HEK293 (cell line): ENCODE measurements at regions not wholly inside any gene's neighbourhood (a gene's known extent, or its start where the extent isn't known, plus 50 kb on each side); places are given as distances from the start of the nearest gene placed in this dataset.

Source experiments
- CTCF ChIA-PET: fragments of 350-600 bp; formaldehyde crosslinking; extraction: SDS; loops from one replicate; lab custom pipeline; 2021; ENCODE audit warnings: antibody characterized with exemption; lab: Yijun Ruan, JAX
- POLR2A ChIA-PET: fragments of 300-600 bp; formaldehyde crosslinking; extraction: SDS; loops from one replicate; lab custom pipeline; 2020; ENCODE audit warnings: antibody characterized with exemption, inconsistent platforms; lab: Yijun Ruan, JAX
- H3K27ac ChIP-seq: fragments of 200-500 bp; sonication (Bioruptor generic); 2 replicates; pipeline ENCODE4 v1.5.1; 2014; ENCODE audit warnings: low read depth, low read length, control low read depth, inconsistent platforms; ENCODE audit errors: extremely low read depth
- H3K36me3 ChIP-seq, 2 experiments: fragments of 200-500 bp in 1 of 2; sonication (Bioruptor generic) in 1 of 2; 1 replicate in 1 of 2; 2 replicates in 1 of 2; pipeline ENCODE4 v1.5.1; 2014 to 2017; ENCODE audit warnings: inconsistent platforms in 2 of 2, low read length in 2 of 2; ENCODE audit not compliant: control insufficient read depth in 2 of 2, insufficient read depth in 1 of 2
- H3K4me1 ChIP-seq: fragments of 200-500 bp; sonication (Bioruptor generic); 2 replicates; pipeline ENCODE4 v1.5.1; 2014; ENCODE audit warnings: mild to moderate bottlenecking, low read length, inconsistent platforms; ENCODE audit not compliant: control insufficient read depth, insufficient read depth
- H3K4me3 ChIP-seq: 2 replicates; pipeline ENCODE4 v1.5.1; 2011; ENCODE audit warnings: low read depth, mild to moderate bottlenecking, control low read depth, low read length, moderate library complexity
- H3K9me3 ChIP-seq: fragments of 200-500 bp; sonication (Bioruptor generic); 2 replicates; pipeline ENCODE4 v1.5.1; 2014; ENCODE audit warnings: low read depth, low read length, inconsistent platforms; ENCODE audit not compliant: control insufficient read depth, insufficient read depth
- HOXC10 ChIP-seq: sonication (generic); formaldehyde crosslinking; IDR thresholded peaks from 2 replicates; pipeline ENCODE4 v1.8.1; 2023; ENCODE audit warnings: mild to moderate bottlenecking, missing genetic modification reagents
- MZF1 ChIP-seq: fragments of 450-650 bp; formaldehyde crosslinking; IDR thresholded peaks from 2 replicates; pipeline ENCODE4 v1.5.1; 2017; ENCODE audit warnings: missing biosample characterization, missing genetic modification characterization, borderline replicate concordance
- OSR2 ChIP-seq: fragments of 450-650 bp; formaldehyde crosslinking; IDR thresholded peaks from 2 replicates; pipeline ENCODE4 v1.5.1; 2016; ENCODE audit warnings: missing biosample characterization, missing genetic modification characterization
- SP3 ChIP-seq: fragments of 450-650 bp; formaldehyde crosslinking; IDR thresholded peaks from 2 replicates; pipeline ENCODE4 v1.5.1; 2016; ENCODE audit warnings: missing biosample characterization, missing genetic modification characterization
- YY1 ChIP-seq: fragments of 450-650 bp; formaldehyde crosslinking; IDR thresholded peaks from 2 replicates; pipeline ENCODE4 v1.5.1; 2018; ENCODE audit warnings: missing biosample characterization, missing genetic modification characterization
- ZNF138 ChIP-seq: fragments of 450-650 bp; formaldehyde crosslinking; IDR thresholded peaks from 2 replicates; pipeline ENCODE4 v1.5.1; 2016; ENCODE audit warnings: missing biosample characterization, missing genetic modification characterization, borderline replicate concordance
- ZNF184 ChIP-seq: fragments of 450-650 bp; IDR thresholded peaks from 2 replicates; pipeline ENCODE4 v1.5.1; 2018; ENCODE audit warnings: missing biosample characterization, mild to moderate bottlenecking, missing genetic modification characterization
- ZNF214 ChIP-seq: fragments of 450-650 bp; formaldehyde crosslinking; IDR thresholded peaks from 2 replicates; pipeline ENCODE4 v1.5.1; 2017; ENCODE audit warnings: missing biosample characterization, mild to moderate bottlenecking, missing genetic modification characterization, borderline replicate concordance
- ZNF266 ChIP-seq: fragments of 450-650 bp; formaldehyde crosslinking; IDR thresholded peaks from 2 replicates; pipeline ENCODE4 v1.5.1; 2016; ENCODE audit warnings: missing biosample characterization, missing genetic modification characterization, low read depth
- ZNF350 ChIP-seq: fragments of 450-650 bp; formaldehyde crosslinking; IDR thresholded peaks from 2 replicates; pipeline ENCODE4 v1.5.0; 2017; ENCODE audit warnings: missing biosample characterization, mild to moderate bottlenecking, missing genetic modification characterization
- ZNF354C ChIP-seq: fragments of 450-650 bp; formaldehyde crosslinking; IDR thresholded peaks from 2 replicates; pipeline ENCODE4 v1.5.1; 2016; ENCODE audit warnings: missing biosample characterization, missing genetic modification characterization, low read depth, borderline replicate concordance
- ZNF548 ChIP-seq: fragments of 450-650 bp; formaldehyde crosslinking; IDR thresholded peaks from 2 replicates; pipeline ENCODE4 v1.5.1; 2016; ENCODE audit warnings: missing biosample characterization, missing genetic modification characterization
- ZNF561 ChIP-seq: fragments of 450-650 bp; IDR thresholded peaks from 2 replicates; pipeline ENCODE4 v1.5.1; 2018; ENCODE audit warnings: missing biosample characterization, missing genetic modification characterization, borderline replicate concordance
- ZNF621 ChIP-seq: fragments of 450-650 bp; formaldehyde crosslinking; IDR thresholded peaks from 2 replicates; pipeline ENCODE4 v1.5.1; 2017; ENCODE audit warnings: missing biosample characterization, missing genetic modification characterization
- ZNF654 ChIP-seq: fragments of 450-650 bp; formaldehyde crosslinking; IDR thresholded peaks from 2 replicates; pipeline ENCODE4 v1.5.1; 2016; ENCODE audit warnings: low read depth, missing biosample characterization, missing genetic modification characterization
- ZNF664 ChIP-seq: fragments of 450-650 bp; formaldehyde crosslinking; IDR thresholded peaks from 2 replicates; pipeline ENCODE4 v1.5.1; 2016; ENCODE audit warnings: missing biosample characterization, missing genetic modification characterization
- ZNF768 ChIP-seq: fragments of 450-650 bp; formaldehyde crosslinking; IDR thresholded peaks from 2 replicates; pipeline ENCODE4 v1.5.1; 2018; ENCODE audit warnings: missing biosample characterization, mild to moderate bottlenecking, missing genetic modification characterization
- ZNF785 ChIP-seq: fragments of 450-650 bp; formaldehyde crosslinking; IDR thresholded peaks from 2 replicates; pipeline ENCODE4 v1.5.1; 2016; ENCODE audit warnings: missing biosample characterization, missing genetic modification characterization
- ZNF837 ChIP-seq: fragments of 450-650 bp; formaldehyde crosslinking; IDR thresholded peaks from 2 replicates; pipeline ENCODE4 v1.5.1; 2016; ENCODE audit warnings: missing biosample characterization, missing genetic modification characterization
- TF ChIP-seq, protein P1 (sequence below): fragments of 450-650 bp; formaldehyde crosslinking; IDR thresholded peaks from 2 replicates; pipeline ENCODE4 v1.5.0; 2017; ENCODE audit warnings: missing biosample characterization, missing genetic modification characterization, borderline replicate concordance
- TF ChIP-seq, protein P2 (sequence below): fragments of 450-650 bp; formaldehyde crosslinking; IDR thresholded peaks from 2 replicates; pipeline ENCODE4 v1.5.1; 2016; ENCODE audit warnings: missing biosample characterization, missing genetic modification characterization
- TF ChIP-seq, protein P3 (sequence below): fragments of 450-650 bp; formaldehyde crosslinking; IDR thresholded peaks from 2 replicates; pipeline ENCODE4 v1.5.1; 2016; ENCODE audit warnings: missing biosample characterization, missing genetic modification characterization

DNA sequence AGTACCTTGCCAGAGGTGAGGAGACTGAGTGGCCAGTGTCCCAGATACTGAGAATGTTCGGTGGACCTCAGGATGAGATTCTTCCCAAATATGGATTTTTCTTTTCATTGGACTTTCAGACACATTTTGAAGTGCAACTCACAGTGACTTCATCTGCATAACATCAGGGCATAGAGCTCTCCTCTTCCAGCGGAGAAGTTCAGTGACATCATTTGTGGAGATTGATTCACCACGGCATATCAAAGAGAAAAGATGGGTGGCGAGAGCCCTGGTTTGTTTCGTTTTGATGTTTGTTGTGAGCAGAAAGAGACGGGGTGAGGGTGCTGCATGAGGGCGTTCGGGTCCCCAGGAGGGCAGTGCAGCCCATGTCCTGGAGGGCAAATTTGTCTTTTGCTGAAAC lies 120.1 kb upstream of the GPR12 start:
- no peaks in the 10 kb centered on the region for H3K36me3 ChIP-seq
- POLR2A ChIA-PET: no interaction called here
- TF ChIP-seq ZNF350 (no peak), ZNF837 (no peak)
- TF ChIP-seq, all 188 proteins: peak for 0
- Histone ChIP-seq H3K27ac (no peak overlapping the region), H3K9me3 (no peaks in the 10 kb centered on the region), H3K4me3 (no peak overlapping the region), H3K4me1 (no peaks in the 10 kb centered on the region)
- CTCF ChIA-PET: interaction anchor here (0.6 to 2.0 kb wide), 3 partner anchors 8 to 170 kb away, joined by 3 to 7 read pairs (median 3); no protein-coding TSS in a partner anchor

DNA sequence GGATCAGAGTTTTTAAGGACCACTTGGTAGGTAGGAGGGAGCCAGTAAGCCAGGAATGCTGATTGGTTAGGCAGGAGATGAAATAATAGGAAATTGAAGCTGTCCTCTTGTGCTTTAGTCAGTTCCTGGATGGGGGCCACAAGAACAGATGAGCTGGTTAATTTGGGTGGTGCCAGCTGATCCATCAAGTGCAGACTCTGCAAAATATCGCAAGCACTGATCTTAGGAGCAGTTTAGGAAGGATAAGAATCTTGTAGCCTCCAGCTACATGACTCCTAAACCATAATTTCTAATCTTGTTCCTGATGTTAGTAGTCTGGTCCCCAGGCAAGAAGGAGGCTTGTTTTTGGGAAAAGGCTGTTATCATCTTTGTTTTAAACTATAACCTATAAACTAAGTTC lies 117.9 kb upstream of the GPR12 start:
- Histone ChIP-seq H3K27ac (no peak overlapping the region), H3K4me1 (no peaks in the 10 kb centered on the region), H3K9me3 (no peaks in the 10 kb centered on the region)
- CTCF ChIA-PET: interaction anchor here (2.6 kb wide), 1 partner anchor 52 kb away, joined by 8 read pairs; no protein-coding TSS in a partner anchor
- TF ChIP-seq YY1 (tag by site-specific recombination) (no peak), ZNF266 (no peak), ZNF138 (no peak), ZNF621 (tag by site-specific recombination) (no peak), ZNF654 (tag by site-specific recombination) (no peak), ZNF548 (tag by site-specific recombination) (no peak), HOXC10 (CRISPR knock-in tag) (no peak), ZNF214 (tag by site-specific recombination) (no peak), ZNF785 (tag by site-specific recombination) (no peak)
- TF ChIP-seq, protein P1, sequence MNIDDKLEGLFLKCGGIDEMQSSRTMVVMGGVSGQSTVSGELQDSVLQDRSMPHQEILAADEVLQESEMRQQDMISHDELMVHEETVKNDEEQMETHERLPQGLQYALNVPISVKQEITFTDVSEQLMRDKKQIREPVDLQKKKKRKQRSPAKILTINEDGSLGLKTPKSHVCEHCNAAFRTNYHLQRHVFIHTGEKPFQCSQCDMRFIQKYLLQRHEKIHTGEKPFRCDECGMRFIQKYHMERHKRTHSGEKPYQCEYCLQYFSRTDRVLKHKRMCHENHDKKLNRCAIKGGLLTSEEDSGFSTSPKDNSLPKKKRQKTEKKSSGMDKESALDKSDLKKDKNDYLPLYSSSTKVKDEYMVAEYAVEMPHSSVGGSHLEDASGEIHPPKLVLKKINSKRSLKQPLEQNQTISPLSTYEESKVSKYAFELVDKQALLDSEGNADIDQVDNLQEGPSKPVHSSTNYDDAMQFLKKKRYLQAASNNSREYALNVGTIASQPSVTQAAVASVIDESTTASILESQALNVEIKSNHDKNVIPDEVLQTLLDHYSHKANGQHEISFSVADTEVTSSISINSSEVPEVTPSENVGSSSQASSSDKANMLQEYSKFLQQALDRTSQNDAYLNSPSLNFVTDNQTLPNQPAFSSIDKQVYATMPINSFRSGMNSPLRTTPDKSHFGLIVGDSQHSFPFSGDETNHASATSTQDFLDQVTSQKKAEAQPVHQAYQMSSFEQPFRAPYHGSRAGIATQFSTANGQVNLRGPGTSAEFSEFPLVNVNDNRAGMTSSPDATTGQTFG (tag by site-specific recombination): no peak
- TF ChIP-seq, protein P2, sequence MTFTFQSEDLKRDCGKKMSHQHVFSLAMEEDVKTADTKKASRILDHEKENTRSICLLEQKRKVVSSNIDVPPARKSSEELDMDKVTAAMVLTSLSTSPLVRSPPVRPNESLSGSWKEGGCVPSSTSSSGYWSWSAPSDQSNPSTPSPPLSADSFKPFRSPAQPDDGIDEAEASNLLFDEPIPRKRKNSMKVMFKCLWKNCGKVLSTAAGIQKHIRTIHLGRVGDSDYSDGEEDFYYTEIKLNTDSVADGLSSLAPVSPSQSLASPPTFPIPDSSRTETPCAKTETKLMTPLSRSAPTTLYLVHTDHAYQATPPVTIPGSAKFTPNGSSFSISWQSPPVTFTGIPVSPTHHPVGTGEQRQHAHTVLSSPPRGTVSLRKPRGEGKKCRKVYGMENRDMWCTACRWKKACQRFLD: no peak
- TF ChIP-seq, all 188 proteins: peak for 0
- no peaks in the 10 kb centered on the region for H3K36me3 ChIP-seq
- no peak overlapping the region for H3K4me3 ChIP-seq
- POLR2A ChIA-PET: no interaction called here

DNA sequence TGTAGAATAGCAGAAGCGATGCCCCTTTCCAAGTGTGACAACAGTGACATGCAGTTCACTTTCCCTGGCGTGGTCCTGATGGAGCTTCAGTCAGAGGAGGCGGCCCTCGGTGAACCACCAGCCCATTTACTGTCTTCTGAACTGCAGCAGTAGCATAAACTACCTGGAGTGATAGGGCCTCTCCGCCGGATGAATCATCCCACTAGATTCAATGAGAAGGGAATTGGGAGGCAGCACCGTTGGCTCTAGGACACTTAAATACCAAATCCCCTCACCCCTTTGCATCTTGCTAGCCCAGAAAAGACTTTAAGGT lies 112.8 kb upstream of the GPR12 start:
- POLR2A ChIA-PET: no interaction called here
- TF ChIP-seq ZNF354C (tag by site-specific recombination): no peak
- TF ChIP-seq ZNF561 (tag by site-specific recombination): no peak
- TF ChIP-seq MZF1 (tag by site-specific recombination): no peak
- no peak for TF ChIP-seq ZNF768
- TF ChIP-seq, protein P3, sequence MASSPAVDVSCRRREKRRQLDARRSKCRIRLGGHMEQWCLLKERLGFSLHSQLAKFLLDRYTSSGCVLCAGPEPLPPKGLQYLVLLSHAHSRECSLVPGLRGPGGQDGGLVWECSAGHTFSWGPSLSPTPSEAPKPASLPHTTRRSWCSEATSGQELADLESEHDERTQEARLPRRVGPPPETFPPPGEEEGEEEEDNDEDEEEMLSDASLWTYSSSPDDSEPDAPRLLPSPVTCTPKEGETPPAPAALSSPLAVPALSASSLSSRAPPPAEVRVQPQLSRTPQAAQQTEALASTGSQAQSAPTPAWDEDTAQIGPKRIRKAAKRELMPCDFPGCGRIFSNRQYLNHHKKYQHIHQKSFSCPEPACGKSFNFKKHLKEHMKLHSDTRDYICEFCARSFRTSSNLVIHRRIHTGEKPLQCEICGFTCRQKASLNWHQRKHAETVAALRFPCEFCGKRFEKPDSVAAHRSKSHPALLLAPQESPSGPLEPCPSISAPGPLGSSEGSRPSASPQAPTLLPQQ (tag by site-specific recombination): no peak
- no peak for TF ChIP-seq ZNF664 (tag by site-specific recombination)
- no peak for TF ChIP-seq ZNF184 (tag by site-specific recombination)
- TF ChIP-seq YY1 (tag by site-specific recombination): no peak
- TF ChIP-seq SP3 (tag by site-specific recombination): no peak
- no peak for TF ChIP-seq OSR2 (tag by site-specific recombination)
- CTCF ChIA-PET: interaction anchor here (0.6 to 2.8 kb wide), 26 partner anchors 8 to 781 kb away, joined by 3 to 48 read pairs (median 5); no protein-coding TSS in a partner anchor

More for the DNA sequence above, 112.8 kb upstream of the GPR12 start:
- no peaks in the 10 kb centered on the region for H3K9me3 ChIP-seq
- no peak overlapping the region for H3K27ac ChIP-seq
- H3K4me1 ChIP-seq: no peaks in the 10 kb centered on the region
- H3K4me3 ChIP-seq: no peak overlapping the region
- no peaks in the 10 kb centered on the region for H3K36me3 ChIP-seq
